ENCODE measurements at regions not wholly inside any gene's neighbourhood (a gene's known extent, or its start where the extent isn't known, plus 50 kb on each side); places are given as distances from the start of the nearest gene placed in this dataset.

GRCh38 chr10:108562105-108562504, 1361.2 kb downstream of the XPNPEP1 start:
- TF ChIP-seq, protein P1, sequence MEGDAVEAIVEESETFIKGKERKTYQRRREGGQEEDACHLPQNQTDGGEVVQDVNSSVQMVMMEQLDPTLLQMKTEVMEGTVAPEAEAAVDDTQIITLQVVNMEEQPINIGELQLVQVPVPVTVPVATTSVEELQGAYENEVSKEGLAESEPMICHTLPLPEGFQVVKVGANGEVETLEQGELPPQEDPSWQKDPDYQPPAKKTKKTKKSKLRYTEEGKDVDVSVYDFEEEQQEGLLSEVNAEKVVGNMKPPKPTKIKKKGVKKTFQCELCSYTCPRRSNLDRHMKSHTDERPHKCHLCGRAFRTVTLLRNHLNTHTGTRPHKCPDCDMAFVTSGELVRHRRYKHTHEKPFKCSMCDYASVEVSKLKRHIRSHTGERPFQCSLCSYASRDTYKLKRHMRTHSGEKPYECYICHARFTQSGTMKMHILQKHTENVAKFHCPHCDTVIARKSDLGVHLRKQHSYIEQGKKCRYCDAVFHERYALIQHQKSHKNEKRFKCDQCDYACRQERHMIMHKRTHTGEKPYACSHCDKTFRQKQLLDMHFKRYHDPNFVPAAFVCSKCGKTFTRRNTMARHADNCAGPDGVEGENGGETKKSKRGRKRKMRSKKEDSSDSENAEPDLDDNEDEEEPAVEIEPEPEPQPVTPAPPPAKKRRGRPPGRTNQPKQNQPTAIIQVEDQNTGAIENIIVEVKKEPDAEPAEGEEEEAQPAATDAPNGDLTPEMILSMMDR (IDR thresholded peaks at IDR 0.05; ENCODE audit: low read depth, low read length, missing input control), result no peak
- no peak for TF ChIP-seq MAX (IDR thresholded peaks at IDR 0.05)

All from liver (tissue), 2 donors.